ENCODE measurements at regions not wholly inside any gene's neighbourhood (a gene's known extent, or its start where the extent isn't known, plus 50 kb on each side); places are given as distances from the start of the nearest gene placed in this dataset.
"Not testable (repeated sequence)": the region's sequence is repeated elsewhere in the genome, so short reads cannot be mapped to it uniquely, and the experiment has no call there.

DNA sequence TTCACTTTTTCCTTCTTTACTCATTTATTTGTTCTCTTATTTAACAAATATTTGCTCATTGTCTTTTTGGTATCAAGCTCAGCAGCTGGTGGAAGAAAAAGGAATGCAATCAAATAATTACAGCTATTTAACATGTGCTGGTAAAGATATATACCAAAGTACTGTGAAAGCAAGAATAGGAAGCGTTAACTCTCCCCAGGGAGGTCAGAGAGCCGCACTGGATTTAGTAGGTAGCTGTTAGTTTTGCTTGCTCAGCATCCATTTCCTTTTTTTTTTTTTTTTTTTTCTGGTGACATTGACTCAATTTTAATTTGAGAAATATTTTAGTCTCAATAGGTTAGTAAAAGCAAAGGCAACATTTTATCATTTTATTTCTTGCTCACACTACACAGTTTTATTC is 308.5 kb upstream of the MDFIC2 start:
- peak; percentile 39 to 71 for DNase-seq

DNA sequence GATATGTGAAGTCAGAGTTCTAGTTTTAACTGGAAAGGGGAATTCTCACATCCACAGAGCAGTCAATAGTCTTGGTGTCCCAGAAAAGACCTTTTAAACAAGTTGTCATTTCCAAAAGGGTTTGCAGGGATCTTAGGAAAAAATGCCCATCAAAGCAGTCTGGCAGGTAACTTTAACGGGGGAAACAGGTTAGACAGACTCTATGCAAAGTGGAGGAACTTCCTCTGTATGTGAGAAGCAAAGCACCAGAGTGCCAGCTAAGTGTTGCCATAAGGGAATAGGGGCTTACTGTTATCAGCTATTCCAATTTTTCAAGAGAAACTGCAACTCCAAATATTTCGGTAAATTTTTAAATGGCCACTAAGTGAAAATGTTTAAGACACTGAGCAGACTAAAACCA is 307.9 kb upstream of the MDFIC2 start:
- DNase-seq = no peak

DNA sequence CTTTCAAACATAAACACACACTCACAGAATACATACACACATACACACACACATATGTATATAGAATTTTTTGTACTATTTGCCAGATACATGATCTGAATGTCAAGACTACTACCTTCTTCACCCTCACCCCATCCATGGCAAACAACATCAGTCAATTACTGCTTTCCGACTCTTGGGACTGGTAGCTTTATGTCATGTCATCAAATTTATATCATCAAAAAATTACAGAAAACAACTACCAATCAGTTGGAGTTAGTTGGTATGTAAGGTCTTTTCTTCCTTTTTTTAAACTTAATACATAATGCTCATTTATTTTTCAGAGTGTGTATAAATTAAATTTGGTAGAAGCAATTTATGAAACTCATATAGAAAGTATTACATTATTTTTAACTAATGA is 305.7 kb upstream of the MDFIC2 start:
- DNase-seq = no peak

DNA sequence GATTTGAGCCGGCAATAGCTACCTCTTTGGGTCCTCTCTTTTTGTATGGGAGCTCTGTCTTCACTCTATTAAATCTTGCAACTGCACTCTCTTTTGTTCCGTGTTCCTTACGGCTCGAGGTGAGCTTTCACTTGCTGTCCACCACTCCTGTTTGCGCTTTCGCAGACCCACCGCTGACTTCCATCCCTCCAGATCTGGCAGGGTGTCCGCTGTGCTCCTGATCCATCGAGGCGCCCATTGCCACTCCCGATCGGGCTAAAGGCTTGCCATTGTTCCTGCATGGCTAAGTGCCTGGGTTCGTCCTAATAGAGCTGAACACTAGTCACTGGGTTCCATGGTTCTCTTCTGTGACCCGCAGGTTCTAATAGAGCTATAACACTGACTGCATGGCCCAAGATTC is 304.9 kb upstream of the MDFIC2 start:
- DNase-seq = not testable (repeated sequence)

DNA sequence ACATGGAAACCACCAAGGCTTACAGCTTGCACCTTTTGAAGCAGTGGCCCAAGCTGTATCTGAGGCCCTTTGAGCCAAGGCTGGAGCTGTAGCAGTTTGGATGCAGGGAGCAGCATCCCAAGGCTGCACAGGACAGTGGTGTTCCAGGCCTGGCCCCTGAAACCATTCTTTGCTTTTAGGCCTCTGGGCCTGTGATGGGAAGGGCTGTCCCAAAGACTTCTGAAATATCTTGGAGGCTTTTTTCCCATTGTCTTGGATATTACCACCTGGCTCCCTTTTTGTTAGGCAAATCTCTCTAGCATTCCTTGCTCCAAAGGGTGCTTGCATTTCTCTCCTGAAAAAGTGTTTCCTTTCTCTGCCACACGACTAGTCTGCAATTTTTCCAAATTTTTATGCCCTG is 302.8 kb upstream of the MDFIC2 start:
- DNase-seq = no peak

DNA sequence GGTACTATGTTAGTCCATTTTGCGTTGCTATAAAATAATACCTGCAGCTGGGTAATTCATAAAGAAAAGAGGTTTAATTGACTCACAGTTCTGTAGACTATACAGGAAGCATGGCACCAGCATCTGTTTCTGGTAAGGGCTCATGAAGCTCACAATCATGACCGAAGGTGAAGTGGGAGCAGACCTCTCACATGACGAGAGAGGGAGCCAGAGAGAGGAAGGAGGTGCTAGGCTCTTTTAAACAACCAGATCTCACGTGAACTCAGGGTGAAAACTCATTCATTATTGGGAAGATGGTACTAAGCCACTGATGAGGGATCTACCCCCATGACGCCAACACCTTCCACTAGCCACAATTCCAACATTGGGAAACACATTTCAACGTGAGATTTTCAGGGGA is 301.7 kb upstream of the MDFIC2 start:
- DNase-seq = no peak

DNA sequence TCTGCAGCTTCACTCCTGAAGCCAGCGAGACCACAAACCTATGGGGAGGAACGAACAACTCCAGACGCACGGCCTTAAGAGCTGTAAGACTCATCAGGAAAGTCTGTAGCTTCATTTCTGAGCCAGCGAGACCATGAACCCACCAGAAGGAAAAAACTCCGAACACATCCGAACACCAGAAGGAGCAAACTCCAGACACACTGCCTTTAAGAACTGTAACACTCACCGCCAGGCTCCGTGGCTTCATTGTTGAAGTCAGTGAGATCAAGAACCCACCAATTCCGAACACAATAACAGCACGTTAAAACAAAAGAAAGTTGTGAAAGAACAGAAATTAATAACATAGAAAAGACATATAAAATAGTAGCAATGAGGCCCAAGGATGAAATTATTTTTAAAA is 300.5 kb upstream of the MDFIC2 start:
- DNase-seq = no peak

DNA sequence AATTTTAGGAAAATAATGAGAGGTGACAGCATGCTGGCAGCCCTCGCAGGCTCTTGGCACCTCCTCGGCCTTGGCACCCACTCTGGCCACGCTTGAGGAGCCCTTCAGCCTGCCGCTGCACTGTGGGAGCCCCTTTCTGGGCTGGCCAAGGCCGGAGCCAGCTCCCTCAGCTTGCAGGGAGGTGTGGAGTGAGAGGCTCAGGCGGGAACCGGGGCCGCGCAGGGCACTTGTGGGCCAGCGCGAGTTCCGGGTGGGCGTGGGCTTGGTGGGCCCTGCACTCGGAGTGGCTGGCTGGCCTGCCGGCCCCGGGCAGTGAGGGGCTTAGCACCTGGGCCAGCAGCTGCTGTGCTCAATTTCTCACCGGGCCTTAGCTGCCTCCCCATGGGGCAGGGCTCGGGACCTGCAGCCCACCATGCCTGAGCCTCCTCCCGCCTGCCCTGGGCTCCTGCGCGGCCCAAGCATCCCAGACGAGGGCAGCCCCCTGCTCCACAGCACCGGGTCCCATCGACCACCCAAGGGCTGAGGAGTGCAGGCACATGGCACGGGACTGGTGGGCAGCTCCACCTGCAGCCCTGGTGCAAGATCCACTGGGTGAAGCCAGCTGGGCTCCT is 299.3 kb upstream of the MDFIC2 start:
- not testable (repeated sequence) for DNase-seq

DNA sequence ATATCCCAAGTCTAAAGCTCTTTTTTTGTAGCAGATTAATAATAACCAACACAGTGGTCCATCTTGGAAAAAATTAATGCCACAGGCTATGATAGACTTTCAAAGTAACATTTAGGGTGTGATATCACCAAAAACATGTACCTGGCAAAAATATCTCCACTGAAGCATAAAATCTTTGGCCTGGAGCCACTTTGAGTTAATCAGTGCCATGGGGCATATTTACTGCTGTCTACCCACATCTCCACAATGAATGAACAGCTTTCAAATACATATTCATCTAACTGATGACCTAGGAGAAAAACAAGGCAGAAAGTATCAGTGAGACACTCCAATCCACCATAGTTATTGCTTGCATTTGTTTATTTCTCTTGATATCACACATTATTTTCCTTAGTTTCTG is 296.0 kb upstream of the MDFIC2 start:
- no peak for DNase-seq

DNA sequence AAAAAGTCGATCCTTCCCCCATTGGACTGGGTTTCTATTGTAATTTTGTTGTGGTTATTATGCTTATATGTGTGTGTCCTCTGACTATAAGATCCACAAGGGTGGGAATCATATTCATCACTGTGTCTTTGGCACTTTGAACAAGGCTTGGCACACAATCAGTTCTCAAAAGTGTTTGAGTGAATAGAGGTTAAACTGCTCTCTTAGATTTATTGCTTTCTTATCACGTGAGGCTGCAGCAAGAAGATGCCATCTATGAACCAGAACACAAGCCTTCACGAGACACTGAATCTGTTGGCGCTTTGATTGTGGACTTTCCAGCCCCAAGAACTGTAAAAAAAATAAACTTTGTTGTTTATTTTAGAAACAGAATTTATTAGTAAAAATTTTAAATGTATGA is 295.0 kb upstream of the MDFIC2 start:
- no peak for DNase-seq

DNA sequence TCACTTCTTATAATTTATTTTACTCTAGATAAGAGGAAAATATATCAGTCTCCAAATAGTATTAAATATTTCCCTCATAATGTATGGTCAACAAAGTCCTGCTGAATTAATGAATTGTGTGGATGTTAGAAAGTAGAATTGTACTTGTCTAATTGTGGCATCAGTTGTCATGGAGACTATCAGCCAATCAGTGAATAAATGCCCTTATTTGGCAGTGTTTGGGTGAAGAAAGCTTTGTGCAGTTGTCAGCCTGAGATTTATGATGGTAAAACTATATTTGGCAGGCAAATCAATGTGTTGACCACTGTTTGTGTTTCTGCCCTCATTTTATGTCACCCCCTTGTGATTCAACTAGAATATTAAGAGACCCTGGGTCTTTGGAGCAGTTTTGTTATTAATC is 293.6 kb upstream of the MDFIC2 start:
- DNase-seq = peak; percentile 47 to 49

DNA sequence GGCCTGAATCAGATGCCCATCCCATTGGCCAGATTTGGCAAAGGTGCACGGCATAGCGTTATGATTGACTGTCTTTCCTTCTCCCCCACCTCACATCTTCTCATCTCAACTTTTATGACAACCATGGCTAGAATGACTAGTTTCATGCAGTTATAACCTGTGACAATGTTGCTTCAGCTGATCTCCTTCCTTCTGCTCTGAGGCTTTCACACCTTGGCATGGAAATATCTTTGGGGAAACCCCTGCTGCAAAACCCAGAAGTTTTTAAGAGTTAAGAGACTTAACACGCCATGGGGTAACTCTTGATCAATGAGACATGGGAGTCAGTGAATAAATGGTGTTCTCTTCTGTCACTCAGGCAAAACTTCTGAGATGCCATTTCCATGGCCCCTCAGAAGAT is 290.7 kb upstream of the MDFIC2 start:
- DNase-seq = no peak

DNA sequence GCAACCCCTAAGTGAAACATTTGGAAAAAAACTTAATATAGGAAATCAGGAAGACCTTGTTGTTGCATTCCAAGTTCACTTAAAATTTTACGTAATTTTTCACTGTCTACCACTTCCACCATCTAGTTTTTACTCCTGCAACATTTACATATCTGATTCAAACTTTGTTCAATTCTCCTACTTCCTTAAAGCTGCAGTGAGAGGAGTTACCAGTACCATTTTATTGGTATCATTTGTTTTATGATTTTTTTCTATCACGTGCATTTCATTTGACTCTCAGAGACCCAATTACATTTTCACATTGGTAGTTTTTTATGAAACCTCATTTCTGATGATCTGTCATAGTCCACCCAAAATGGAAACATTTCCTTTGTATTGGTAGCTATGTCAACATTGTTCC is 284.9 kb upstream of the MDFIC2 start:
- no peak for DNase-seq

DNA sequence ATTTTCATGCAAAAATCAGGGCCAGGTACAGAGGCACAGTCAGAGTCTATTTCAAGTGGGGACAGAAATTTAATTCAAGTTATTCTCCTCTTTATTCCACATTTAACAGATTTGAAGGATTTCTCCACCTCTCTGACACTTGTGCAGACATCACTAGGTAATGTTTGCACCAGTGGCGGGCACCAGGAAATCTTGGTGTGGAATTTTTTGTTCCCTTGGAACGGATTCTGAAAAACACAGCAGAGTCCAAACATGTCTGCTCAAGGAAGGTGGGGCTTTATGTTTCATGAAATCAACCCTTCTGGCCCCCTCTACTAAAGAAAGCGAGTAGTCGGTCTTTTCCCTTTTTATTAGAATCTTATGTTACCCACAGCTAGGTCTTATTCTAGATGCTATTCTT is 271.2 kb upstream of the MDFIC2 start:
- no peak for DNase-seq

DNA sequence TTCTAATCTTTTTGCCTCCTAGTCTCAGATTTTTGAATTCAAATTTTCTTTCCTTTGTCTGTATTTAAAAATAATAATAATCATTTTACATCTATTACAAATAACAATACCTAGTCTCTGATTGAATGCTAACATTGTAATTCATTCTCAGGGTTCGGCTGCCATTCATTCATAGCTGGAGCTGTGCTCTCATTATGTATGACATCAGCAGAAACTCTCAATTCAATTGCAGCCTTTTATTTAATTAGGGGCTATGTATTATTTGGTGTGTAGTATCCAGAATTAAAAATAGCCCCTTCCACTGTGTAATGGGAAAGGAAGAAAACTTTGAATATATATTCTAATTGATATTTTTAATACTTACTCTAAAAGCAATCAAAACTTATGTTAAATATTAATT is 270.4 kb upstream of the MDFIC2 start:
- DNase-seq = no peak

DNA sequence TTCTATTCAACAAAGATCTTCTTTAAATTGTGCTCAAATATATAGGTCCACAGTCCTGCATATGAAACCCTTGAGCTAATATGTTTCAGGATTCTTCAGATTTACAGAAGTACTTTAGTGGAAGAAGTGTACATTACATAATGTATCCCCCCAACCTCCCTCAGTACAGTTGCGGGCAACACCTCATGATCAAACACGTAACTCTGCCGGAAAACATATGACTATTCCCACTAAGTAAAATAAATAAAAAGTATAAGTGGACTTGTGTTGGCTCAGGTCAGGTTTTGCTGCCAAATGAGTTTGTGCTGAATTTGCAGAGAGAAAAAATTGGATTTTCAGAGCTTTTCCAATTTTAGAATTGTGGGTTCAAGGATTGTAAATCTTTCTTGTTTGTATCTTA is 267.6 kb upstream of the MDFIC2 start:
- no peak for DNase-seq

DNA sequence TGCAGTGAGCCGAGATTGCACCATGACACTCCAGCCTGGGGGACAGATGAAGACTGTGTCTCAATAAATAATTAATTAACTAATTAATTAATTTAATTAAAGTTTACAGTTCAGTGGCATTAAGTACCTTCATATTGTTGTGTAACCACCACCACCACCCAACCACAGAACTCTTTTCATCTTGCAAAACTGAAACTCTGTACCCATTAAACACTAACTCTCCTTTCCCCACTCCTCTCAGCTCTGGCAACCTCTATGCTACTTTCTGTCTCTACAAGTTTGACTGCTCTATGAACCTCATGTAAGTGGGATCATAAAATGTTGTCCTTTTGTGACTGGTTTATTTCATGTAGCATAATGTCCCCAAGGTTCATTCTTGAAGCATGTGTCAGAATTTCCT is 259.3 kb upstream of the MDFIC2 start:
- no peak for DNase-seq

DNA sequence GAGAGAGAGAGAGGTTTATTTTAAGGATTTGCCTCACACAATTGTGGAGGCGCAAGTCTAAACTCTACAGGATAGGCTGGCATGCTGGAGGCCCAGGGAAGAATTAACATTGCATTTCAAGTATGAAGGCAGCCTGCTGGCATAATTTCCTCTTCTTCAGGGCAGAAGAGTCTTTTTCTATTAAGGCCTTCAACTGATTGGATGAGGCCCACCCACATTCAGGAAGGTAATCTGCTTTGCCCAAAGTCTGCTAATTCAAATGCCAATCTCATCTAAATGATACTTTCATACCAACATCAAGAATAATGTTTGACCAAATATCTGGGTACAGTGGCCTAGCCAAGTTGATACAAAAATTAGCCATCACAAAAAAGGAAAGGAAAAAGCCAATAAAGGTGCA is 258.1 kb upstream of the MDFIC2 start:
- DNase-seq = no peak

DNA sequence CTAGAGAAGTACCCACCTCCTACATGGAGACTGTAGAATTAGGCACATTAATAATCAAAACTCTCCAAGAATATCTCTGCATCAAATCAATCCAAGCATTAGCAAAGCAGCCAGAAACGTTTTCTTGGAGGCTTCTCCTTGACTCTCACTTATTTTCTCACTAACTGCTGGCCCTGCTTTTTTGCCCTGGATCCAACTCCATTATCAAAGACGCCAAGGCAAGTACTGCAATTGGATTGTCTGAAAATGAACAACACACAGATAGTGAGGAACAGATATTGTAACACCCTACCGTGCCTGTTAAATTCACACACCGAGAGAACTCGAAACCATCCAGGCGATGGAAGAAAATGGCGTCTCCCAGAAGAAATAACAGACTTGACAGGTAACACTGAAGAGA is 256.2 kb upstream of the MDFIC2 start:
- DNase-seq = no peak

DNA sequence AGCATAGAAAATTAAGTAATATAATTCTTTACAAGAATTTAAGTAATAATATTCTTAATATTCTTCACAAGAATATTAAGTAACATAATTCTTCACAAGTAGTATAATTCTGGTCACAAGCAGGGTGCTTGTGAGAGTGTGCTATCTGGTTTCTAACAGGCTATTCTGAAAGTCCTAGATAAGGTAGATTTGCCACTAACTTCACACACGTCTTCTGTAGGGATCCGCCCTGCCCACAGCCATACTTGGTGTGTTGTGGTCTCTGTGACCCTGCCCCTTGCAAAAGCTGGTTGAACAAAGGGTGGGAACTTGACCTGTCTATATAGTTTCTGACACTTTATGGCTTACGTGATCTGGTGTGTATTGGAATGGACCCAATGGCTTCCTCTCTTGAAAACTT is 253.4 kb upstream of the MDFIC2 start:
- no peak for DNase-seq

DNA sequence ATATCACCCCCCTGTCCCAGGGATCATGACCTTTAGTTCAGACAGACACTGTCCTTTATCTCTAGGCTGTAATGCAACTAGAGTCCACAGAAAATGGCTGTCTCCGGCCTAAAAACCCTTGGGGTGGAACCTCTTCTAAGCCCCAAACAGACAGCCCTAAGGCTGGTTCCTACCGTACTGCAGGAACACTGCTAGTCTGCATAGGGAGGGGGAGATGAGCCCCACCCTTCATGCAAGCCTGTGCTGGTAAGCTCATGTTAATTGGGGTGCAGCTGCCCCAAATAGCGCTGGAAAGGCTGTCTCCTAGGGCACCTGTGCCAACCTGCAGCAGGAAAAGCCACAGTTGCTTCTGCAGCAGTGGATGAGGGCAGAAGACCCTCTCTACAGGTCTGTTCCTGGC is 252.1 kb upstream of the MDFIC2 start:
- DNase-seq = no peak

DNA sequence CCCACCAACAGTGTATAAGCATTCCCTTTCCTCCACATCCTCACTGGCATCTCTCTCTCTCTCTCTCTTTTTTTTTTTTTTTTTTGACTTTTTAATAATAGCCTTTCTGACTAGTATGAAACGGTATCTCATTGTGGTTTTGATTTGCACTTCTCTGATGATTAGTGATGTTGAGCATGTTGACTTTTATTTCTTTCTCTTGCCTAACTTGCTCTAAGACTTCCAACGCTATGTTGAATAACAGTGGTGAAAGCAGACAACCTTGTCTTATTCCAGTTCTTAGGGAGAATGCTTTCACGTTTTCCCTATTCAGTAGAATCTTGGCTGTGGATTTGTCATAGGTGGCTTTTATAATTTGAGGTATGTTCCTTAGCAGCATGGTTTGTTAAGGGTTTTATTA is 249.4 kb upstream of the MDFIC2 start:
- DNase-seq = no peak

DNA sequence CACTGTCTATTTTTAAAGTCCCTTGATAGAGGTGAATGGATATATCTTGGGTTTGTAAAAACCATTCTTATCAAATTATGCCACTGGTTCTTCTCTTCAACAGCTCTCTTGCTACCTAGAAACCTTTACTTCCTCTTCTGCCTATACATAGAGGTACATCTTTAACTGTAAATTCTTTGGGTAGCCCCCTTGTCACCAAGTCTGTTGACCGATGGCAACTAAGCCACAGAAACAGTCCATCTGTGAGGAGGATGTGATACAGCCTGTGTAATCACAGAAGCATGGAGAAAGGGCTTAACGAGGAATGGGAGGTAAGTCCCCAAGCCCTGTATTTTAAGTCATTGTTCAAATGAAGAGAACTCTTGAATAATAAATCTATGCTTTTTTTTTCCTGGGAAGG is 246.5 kb upstream of the MDFIC2 start:
- no peak for DNase-seq

DNA sequence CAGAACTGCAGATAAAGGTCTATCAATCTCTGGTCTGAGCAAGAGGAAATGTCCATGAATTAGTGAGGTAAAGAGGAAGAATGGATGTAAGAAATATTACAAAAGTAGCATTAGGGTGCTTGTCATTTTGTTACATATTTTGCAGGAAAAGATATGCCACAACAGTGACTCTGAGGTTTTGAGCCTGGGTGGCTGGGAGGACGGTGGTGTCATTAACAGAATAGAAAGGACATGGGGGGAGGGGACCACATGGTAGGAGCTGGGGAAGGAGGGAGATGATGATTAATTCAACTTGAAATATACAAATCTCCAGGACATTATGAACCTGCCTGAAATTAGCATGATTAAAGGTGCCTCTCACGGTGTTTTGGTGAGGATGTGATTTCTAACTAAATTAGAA is 245.5 kb upstream of the MDFIC2 start:
- no peak for DNase-seq

DNA sequence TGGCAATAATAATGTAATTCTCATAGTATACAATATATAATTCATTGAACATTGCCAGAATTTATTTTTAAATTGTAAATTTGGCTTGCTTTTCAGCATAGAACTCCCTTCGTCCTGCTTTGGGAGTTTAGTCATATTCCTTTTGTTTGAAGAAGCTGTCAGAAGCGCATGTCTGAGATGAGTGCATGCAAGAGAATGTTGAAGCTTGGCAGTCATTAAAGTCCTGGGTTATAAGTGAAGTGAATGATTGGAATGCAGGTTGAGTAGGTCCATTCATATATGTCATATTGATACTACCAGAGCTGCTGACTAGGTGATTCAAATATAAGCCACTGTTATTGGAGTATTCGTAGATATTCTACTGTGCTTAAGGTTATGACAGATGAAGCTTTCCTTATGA is 243.6 kb upstream of the MDFIC2 start:
- no peak for DNase-seq

DNA sequence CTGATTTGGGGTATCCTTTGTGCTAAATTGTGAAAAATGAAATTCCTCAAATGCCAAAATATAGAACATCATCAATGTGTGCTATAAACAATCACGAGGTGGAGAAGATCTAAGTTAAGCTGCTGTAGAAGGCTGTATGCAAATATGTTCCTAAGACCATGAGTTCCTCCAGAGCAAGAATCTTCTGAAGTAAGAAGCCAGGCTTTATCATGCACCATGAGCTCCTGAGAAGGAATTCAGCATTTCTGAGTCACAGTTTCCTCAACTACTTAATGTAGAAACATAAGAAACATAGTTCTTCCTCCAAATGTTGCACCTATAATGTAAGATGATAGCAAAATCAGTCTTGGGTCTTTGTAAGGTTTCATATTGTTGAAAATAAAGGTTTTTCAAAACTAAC is 241.7 kb upstream of the MDFIC2 start:
- DNase-seq = no peak
